ENCODE measurements at regions not wholly inside any gene's neighbourhood (a gene's known extent, or its start where the extent isn't known, plus 50 kb on each side); places are given as distances from the start of the nearest gene placed in this dataset.

DNA sequence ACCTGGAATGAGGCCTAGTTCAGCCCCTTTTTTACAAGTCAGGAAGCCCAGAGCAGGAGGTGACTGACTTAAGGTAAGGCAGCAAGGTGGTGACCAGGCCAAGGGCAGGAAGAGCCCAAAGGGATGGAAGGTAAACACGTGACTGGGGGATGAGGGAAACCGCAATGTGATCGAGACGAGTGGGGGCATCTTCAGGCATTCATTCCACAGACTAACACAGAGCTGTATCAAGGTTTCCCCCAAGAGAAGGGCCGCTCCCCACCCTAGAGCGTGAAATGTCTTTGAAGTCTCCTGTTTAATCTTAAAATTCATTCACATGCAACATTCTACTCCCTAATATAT, 76.3 kb upstream of the PIM1 start:
- H3K36me3 ChIP-seq = no peaks in the 10 kb centered on the region
- DNase-seq = no peak
- no peak overlapping the region for H3K27ac ChIP-seq
- no peaks in the 10 kb centered on the region for H3K27me3 ChIP-seq
- H3K9me3 ChIP-seq = no peaks in the 10 kb centered on the region
- no peak overlapping the region for H3K4me3 ChIP-seq
- intact Hi-C loops (cut with DNase I) = no loop called here
- no peak overlapping the region for H3K9ac ChIP-seq (ENCODE audit: low read depth in 2 of 2, low read length in 2 of 2)
- no peaks in the 10 kb centered on the region for H3K4me1 ChIP-seq
- TF ChIP-seq, protein P1, sequence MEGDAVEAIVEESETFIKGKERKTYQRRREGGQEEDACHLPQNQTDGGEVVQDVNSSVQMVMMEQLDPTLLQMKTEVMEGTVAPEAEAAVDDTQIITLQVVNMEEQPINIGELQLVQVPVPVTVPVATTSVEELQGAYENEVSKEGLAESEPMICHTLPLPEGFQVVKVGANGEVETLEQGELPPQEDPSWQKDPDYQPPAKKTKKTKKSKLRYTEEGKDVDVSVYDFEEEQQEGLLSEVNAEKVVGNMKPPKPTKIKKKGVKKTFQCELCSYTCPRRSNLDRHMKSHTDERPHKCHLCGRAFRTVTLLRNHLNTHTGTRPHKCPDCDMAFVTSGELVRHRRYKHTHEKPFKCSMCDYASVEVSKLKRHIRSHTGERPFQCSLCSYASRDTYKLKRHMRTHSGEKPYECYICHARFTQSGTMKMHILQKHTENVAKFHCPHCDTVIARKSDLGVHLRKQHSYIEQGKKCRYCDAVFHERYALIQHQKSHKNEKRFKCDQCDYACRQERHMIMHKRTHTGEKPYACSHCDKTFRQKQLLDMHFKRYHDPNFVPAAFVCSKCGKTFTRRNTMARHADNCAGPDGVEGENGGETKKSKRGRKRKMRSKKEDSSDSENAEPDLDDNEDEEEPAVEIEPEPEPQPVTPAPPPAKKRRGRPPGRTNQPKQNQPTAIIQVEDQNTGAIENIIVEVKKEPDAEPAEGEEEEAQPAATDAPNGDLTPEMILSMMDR (IDR thresholded peaks at IDR 0.05) = no peak

DNA sequence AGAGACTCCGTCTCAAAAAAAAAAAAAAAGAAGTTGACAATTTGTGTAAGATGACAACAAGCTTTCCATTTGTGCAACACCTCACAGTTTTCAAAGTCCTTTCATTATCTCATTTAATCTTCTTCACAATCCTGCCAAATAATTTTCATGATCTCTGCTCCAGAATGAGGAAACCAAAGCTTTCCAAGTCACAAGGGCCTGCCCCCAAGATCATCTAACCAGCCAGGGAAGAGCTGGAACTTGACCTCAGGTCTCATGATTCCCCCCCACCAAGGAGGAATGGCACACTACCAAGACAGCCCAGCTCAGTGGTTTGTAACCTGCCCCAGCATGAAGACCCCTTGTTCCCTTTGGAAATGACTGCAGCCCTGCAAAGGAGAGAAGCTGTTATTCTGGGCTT, 74.0 kb upstream of the PIM1 start:
- peak; percentile 32 for DNase-seq
- H3K36me3 ChIP-seq = no peaks in the 10 kb centered on the region
- H3K9ac ChIP-seq (ENCODE audit: low read depth in 2 of 2, low read length in 2 of 2) = no peak overlapping the region
- H3K4me1 ChIP-seq = no peaks in the 10 kb centered on the region
- no peak overlapping the region for H3K27ac ChIP-seq
- H3K27me3 ChIP-seq = no peaks in the 10 kb centered on the region
- intact Hi-C loops (cut with DNase I) = no loop called here
- no peaks in the 10 kb centered on the region for H3K9me3 ChIP-seq
- TF ChIP-seq, protein P1 (IDR thresholded peaks at IDR 0.05) = no peak
- H3K4me3 ChIP-seq = no peak overlapping the region

DNA sequence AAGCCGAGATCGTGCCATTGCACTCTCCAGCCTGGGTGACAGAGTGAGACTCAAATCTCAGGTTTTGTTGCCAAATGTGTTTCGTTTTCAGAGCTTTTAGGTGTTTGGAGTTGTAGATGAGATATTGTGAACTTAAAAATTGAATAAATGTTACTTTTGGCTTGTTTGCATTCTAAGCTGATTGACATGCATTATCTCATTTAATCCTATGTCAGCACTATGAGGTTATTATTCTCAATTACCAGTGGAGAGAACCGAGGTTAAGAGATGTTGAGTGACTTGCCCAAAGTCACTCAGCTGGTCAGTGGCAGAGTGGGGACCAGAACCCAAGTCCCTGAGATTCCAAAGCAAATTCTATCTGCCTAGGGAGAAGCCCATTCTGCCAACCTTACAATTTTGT, 72.6 kb upstream of the PIM1 start:
- TF ChIP-seq, protein P1 (IDR thresholded peaks at IDR 0.05) = no peak
- Histone ChIP-seq H3K27me3 (no peaks in the 10 kb centered on the region), H3K4me3 (no peak overlapping the region), H3K9me3 (no peaks in the 10 kb centered on the region), H3K9ac (ENCODE audit: low read depth in 2 of 2, low read length in 2 of 2) (no peak overlapping the region), H3K36me3 (no peaks in the 10 kb centered on the region), H3K4me1 (peaks cover 3% of the 10 kb centered on the region), H3K27ac (no peak overlapping the region)
- no peak for DNase-seq
- intact Hi-C loops (cut with DNase I) = no loop called here

DNA sequence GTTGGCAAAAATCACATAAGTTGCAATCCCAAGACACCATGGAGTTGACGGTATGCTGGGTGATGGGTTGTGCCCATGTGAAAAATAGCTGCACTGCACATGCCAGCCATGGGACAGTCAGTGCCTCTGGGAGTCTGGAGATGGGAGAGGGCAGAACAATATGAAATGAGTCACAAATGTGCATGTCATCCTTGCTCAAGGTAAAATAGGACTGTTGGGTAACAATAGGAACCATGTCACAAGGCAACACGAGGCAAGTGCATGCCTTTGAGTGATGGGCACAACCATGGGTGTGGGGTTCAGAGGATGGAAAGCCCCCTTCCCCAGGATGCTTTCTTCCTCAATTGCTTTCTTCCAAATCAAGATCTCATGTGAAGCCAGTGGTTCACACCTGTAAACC, 70.5 kb upstream of the PIM1 start:
- TF ChIP-seq, protein P1 (IDR thresholded peaks at IDR 0.05) = no peak
- Histone ChIP-seq H3K36me3 (no peaks in the 10 kb centered on the region), H3K9me3 (no peaks in the 10 kb centered on the region), H3K27me3 (no peaks in the 10 kb centered on the region), H3K4me1 (peaks cover 9% of the 10 kb centered on the region), H3K9ac (ENCODE audit: low read depth in 2 of 2, low read length in 2 of 2) (no peak overlapping the region), H3K4me3 (no peak overlapping the region), H3K27ac (no peak overlapping the region)
- intact Hi-C loops (cut with DNase I) = no loop called here
- no peak for DNase-seq

DNA sequence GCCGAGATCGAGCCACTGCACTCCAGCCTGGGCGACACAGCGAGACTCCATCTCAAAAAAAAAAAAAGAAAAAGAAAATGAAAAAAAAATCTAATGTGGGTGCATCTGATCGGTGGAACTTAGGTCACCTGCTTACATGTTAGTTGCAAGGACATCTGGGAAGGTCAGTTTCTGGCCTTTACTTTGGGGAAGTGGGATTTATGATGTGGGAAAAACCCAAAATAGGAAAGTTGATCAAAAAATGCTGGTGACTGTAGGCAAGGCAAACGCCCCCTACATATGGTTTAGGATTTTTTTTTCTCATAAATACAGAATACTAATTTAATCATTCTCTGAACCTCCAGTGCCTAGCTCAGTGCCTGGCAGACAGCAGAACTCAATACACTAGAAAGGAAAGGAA, 69.2 kb upstream of the PIM1 start:
- Histone ChIP-seq H3K9me3 (no peaks in the 10 kb centered on the region), H3K27me3 (no peaks in the 10 kb centered on the region), H3K36me3 (no peaks in the 10 kb centered on the region), H3K27ac (no peak overlapping the region), H3K4me1 (peaks cover 9% of the 10 kb centered on the region), H3K9ac (ENCODE audit: low read depth in 2 of 2, low read length in 2 of 2) (no peak overlapping the region), H3K4me3 (no peak overlapping the region)
- intact Hi-C loops (cut with DNase I) = no loop called here
- TF ChIP-seq, protein P1 (IDR thresholded peaks at IDR 0.05) = no peak
- DNase-seq = no peak

DNA sequence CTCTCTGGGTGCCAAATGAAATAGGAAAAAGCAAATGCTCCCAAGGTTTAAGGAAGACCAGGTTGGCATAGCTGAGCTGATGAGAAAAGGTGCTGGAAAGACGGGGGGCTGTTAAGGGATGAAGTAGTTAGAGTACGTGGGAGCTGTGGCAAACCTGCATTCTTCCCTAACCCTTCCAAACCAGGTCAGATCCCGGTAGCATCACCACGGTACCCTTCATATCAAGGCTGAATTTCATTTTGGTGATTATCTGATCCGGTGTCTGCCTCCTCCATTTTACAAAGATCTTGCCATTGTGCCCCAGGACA, 68.0 kb upstream of the PIM1 start:
- Histone ChIP-seq H3K36me3 (no peaks in the 10 kb centered on the region), H3K27ac (peak overlapping the region; percentile 93), H3K9me3 (no peaks in the 10 kb centered on the region), H3K4me1 (peaks cover 9% of the 10 kb centered on the region), H3K9ac (ENCODE audit: low read depth in 2 of 2, low read length in 2 of 2) (peak overlapping the region; percentile 20 to 76), H3K27me3 (no peaks in the 10 kb centered on the region), H3K4me3 (peak overlapping the region; percentile 42)
- DNase-seq = no peak
- TF ChIP-seq, protein P1 (IDR thresholded peaks at IDR 0.05) = no peak
- intact Hi-C loops (cut with DNase I) = no loop called here

Measured in colonic mucosa (tissue), 4 donors.